GM12801 (cell line): ENCODE measurements at regions not wholly inside any gene's neighbourhood (a gene's known extent, or its start where the extent isn't known, plus 50 kb on each side); places are given as distances from the start of the nearest gene placed in this dataset.

Experiments used
- TF ChIP-seq, protein P1 (sequence below): IDR thresholded peaks from one replicate; pipeline ENCODE4 v1.5.1; 2011; ENCODE audit warnings: control low read depth; ENCODE audit not compliant: insufficient read length; ENCODE audit errors: extremely low read depth

DNA sequence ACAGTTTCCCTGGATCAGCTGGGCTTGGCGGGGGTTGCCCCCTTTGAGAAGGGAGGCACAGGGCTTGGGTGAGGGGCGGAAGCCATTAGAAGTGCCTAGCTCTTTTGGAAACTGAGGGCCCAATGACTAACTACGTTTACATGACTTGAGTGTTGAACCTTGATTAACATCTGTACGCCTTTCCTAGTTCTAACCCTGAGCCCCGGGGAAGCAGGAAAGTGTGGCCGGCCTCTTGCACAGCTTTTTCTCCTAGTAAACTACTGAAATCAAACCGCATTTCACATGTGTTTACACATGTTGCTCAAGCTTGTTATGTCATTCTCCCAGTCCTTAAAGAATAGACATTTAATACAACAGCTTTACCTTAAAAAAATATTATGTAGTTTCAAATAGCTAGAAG lies 1356.4 kb upstream of the TMEM132C start:
- TF ChIP-seq, protein P1, sequence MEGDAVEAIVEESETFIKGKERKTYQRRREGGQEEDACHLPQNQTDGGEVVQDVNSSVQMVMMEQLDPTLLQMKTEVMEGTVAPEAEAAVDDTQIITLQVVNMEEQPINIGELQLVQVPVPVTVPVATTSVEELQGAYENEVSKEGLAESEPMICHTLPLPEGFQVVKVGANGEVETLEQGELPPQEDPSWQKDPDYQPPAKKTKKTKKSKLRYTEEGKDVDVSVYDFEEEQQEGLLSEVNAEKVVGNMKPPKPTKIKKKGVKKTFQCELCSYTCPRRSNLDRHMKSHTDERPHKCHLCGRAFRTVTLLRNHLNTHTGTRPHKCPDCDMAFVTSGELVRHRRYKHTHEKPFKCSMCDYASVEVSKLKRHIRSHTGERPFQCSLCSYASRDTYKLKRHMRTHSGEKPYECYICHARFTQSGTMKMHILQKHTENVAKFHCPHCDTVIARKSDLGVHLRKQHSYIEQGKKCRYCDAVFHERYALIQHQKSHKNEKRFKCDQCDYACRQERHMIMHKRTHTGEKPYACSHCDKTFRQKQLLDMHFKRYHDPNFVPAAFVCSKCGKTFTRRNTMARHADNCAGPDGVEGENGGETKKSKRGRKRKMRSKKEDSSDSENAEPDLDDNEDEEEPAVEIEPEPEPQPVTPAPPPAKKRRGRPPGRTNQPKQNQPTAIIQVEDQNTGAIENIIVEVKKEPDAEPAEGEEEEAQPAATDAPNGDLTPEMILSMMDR = no peak

DNA sequence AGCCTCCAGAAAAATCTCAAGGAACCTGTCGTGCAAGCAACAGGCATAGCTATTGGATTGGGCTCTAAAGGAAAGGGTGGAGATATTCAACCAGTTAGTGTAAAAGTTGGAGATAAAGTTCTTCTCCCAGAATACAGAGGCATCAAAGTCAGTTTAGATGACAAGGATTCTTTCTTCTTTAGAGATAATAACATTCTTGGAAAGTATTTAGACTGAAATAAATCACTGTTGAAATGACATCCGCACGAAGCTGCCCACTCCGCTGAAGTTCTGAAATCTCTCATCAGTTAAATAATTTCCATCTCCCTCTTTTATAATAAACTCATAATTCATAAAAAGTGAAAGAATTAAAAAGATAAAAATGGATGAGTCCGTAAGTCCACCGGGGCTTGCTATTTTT lies 1354.9 kb upstream of the TMEM132C start:
- TF ChIP-seq, protein P1 = no peak

GRCh38 chr12:126914170-126914793 lies 1352.7 kb upstream of the TMEM132C start:
- TF ChIP-seq, protein P1 = no peak

- TF ChIP-seq, protein P1 = no peak
These were observed 1351.7 kb upstream of the TMEM132C start for GRCh38 chr12:126915309-126915708.

DNA sequence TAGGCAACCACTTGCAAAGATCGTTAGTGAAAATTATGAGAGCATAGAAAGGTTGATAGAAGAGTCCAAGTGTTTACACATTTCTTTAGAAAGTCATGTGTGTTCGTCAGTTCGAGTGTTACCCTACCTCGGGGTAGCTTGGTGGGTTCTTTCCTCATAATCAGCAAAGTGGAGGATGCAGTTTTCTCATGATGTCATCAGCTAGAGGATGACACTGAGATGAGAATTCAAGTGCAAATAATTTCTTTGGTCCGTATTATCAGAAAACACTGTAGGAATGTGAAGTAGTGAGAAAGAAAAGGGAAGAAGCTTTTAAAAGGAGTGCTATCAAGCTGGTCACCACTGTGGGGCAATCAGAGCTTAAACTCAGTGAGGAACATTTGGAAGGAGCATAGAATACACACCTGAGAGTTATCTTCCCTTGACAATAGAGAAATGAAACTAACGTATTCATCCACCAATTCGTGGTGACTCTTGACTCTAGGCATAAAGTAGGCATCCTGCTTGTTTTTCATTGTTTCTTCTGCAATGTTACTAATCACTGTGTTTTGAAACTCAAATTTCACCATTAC lies 1340.9 kb upstream of the TMEM132C start:
- TF ChIP-seq, protein P1 = no peak

GRCh38 chr12:126930234-126930633 lies 1336.7 kb upstream of the TMEM132C start:
- TF ChIP-seq, protein P1 = no peak

DNA sequence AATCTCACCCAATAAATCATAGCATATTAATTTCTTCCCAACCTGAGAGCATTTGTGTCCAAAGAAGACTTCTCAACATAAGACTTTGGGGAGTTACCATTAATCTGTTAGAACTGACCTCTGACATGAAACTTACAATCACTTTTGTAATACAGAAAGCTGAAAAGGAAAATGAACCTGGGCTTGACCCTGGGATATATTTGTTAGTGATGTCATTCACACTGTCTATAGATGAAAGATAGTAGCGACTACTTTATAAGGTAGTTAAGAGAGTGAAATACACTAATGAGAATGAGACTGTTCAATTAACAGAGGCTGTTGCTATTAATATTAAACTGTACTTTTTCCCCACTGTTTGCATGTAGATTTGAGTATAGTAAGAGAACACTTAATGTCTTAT lies 1334.8 kb upstream of the TMEM132C start:
- TF ChIP-seq, protein P1 = no peak
